ENCODE measurements at regions not wholly inside any gene's neighbourhood (a gene's known extent, or its start where the extent isn't known, plus 50 kb on each side); places are given as distances from the start of the nearest gene placed in this dataset.

DNA sequence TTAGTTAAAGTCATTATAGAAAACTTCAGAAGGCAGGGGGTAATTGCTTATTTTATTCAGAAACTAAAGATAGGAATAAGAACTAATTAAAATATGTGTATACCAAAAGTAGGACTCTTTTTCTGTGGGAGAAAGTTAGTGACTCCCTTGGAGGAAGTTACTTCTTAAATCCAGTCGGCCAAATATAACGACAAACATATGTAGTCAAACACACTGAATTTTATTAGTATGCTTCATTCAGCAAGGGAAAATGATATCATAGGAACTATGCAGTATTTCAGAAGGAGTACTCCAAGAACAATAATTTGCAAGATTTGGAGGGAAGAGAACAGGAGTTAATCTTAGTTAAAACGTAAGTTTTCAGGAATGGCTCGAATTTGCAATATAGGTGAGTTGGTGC, 432.6 kb downstream of the CYLC2 start:
- no peak for ATAC-seq
- DNase-seq = no peak
- Histone ChIP-seq H3K9me3 (no peaks in the 10 kb centered on the region), H3K27ac (no peak overlapping the region), H3K4me1 (no peaks in the 10 kb centered on the region), H3K27me3 (no peaks in the 10 kb centered on the region), H3K4me3 (no peak overlapping the region), H3K36me3 (no peaks in the 10 kb centered on the region)
- intact Hi-C loops (cut with DNase I) = no loop called here
- WGBS (ENCODE audit: insufficient coverage, low coverage, low lambda C conversion rate, missing lambda C conversion rate) = 66% methylated on average over 4 of the region's 4 CpGs
- no peak for TF ChIP-seq POLR2A (IDR thresholded peaks at IDR 0.05)
- TF ChIP-seq, protein P1, sequence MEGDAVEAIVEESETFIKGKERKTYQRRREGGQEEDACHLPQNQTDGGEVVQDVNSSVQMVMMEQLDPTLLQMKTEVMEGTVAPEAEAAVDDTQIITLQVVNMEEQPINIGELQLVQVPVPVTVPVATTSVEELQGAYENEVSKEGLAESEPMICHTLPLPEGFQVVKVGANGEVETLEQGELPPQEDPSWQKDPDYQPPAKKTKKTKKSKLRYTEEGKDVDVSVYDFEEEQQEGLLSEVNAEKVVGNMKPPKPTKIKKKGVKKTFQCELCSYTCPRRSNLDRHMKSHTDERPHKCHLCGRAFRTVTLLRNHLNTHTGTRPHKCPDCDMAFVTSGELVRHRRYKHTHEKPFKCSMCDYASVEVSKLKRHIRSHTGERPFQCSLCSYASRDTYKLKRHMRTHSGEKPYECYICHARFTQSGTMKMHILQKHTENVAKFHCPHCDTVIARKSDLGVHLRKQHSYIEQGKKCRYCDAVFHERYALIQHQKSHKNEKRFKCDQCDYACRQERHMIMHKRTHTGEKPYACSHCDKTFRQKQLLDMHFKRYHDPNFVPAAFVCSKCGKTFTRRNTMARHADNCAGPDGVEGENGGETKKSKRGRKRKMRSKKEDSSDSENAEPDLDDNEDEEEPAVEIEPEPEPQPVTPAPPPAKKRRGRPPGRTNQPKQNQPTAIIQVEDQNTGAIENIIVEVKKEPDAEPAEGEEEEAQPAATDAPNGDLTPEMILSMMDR (IDR thresholded peaks at IDR 0.05) = no peak

DNA sequence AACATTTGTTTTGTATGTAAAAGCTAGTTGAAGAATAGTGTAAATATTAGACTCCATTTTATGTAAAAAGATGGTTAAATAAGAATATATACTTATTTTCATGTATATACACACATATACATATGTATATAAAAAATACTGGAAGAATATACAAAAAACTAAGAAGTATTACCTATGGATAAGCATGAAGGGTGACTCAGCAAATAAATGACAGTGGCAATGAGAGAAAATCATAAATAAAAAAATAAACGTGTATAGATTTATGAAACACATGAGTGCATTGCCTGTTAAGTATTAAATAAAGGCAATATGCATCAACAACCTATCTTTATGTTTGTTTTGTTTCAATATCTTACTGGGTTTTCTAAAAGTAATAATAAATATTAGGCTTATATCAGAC, 435.3 kb downstream of the CYLC2 start:
- 13% methylated on average over 1 of the region's 1 CpG for WGBS (ENCODE audit: insufficient coverage, low coverage, low lambda C conversion rate, missing lambda C conversion rate)
- ATAC-seq (no peak), DNase-seq (no peak)
- H3K4me3 ChIP-seq = no peak overlapping the region
- intact Hi-C loops (cut with DNase I) = no loop called here
- no peaks in the 10 kb centered on the region for H3K36me3 ChIP-seq
- H3K27ac ChIP-seq = no peak overlapping the region
- H3K27me3 ChIP-seq = no peaks in the 10 kb centered on the region
- no peaks in the 10 kb centered on the region for H3K4me1 ChIP-seq
- no peaks in the 10 kb centered on the region for H3K9me3 ChIP-seq
- TF ChIP-seq POLR2A (IDR thresholded peaks at IDR 0.05) = no peak
- TF ChIP-seq, protein P1 (IDR thresholded peaks at IDR 0.05) = no peak

DNA sequence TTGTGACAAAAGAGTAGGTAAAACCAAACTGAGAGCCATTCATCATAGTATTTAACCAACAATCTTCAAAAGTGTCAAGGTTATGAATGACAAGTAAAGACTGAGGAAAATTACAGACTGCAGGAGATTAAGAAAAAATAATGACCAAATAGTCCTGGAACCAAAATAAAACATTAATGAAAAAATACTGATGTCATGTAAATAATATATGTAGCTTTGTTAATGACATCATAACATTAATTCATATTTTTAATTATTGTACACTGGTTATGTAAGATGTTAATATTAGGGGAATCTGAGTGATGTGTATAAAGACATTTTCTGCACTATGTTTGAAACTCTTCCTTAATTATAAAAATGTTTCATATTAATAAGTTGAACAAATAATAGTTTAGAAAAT, 436.7 kb downstream of the CYLC2 start:
- H3K27me3 ChIP-seq = no peaks in the 10 kb centered on the region
- no peak for ATAC-seq
- no peaks in the 10 kb centered on the region for H3K4me1 ChIP-seq
- intact Hi-C loops (cut with DNase I) = no loop called here
- TF ChIP-seq, protein P1 (IDR thresholded peaks at IDR 0.05) = no peak
- H3K27ac ChIP-seq = no peak overlapping the region
- no peaks in the 10 kb centered on the region for H3K36me3 ChIP-seq
- H3K4me3 ChIP-seq = no peak overlapping the region
- H3K9me3 ChIP-seq = no peaks in the 10 kb centered on the region
- no peak for DNase-seq

DNA sequence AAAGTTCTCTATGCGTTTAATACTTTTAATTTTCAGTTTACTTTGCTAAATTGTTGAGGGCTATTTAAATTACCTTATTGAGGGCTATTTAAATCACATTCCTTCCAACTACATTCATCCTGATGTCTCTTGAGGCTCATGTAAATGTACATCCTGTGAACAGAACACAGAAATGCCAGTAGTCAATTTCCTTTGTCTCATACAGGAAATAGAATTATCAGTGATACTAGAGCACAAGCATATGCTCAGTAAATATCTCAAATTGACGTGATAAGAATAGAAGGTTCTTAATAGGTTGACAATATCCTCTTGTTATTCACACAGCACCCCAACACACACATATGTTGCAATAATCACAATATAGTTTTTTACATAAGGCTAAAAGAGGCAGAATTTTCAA, 449.0 kb downstream of the CYLC2 start:
- DNase-seq = no peak

DNA sequence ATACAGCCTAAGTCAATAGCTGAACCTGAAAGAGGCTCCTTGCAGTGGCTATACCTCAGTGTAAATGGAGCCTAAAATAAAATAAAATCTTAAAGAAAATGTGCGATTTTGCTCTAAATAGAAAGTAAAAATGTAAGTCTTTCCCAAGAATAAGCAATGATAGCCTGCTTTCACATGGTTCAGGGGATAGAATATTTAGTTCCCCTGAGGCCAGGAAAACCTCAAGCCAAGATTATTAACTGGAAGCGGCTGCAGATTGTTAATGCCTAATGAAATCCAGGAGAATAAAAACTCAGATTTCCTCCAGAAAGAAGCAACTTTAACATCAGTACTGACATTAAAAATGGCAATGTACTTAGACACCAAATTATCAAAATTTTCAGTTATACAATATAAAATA, 463.7 kb downstream of the CYLC2 start:
- Histone ChIP-seq H3K9me3 (no peaks in the 10 kb centered on the region), H3K27ac (no peak overlapping the region), H3K36me3 (no peaks in the 10 kb centered on the region), H3K4me3 (no peak overlapping the region), H3K27me3 (no peaks in the 10 kb centered on the region), H3K4me1 (no peaks in the 10 kb centered on the region)
- intact Hi-C loops (cut with DNase I) = no loop called here
- TF ChIP-seq, protein P1 (IDR thresholded peaks at IDR 0.05) = no peak
- no peak for TF ChIP-seq POLR2A (IDR thresholded peaks at IDR 0.05)
- DNase-seq (no peak), ATAC-seq (no peak)
- 61% methylated on average over 2 of the region's 2 CpGs for WGBS (ENCODE audit: insufficient coverage, low coverage, low lambda C conversion rate, missing lambda C conversion rate)

More for the DNA sequence above, 449.0 kb downstream of the CYLC2 start:
- no peak for TF ChIP-seq POLR2A (IDR thresholded peaks at IDR 0.05)
- TF ChIP-seq, protein P1 (IDR thresholded peaks at IDR 0.05) = no peak
- intact Hi-C loops (cut with DNase I) = no loop called here
- Histone ChIP-seq H3K27me3 (no peaks in the 10 kb centered on the region), H3K4me1 (no peaks in the 10 kb centered on the region), H3K27ac (no peak overlapping the region), H3K9me3 (no peaks in the 10 kb centered on the region), H3K4me3 (no peak overlapping the region), H3K36me3 (no peaks in the 10 kb centered on the region)
- 25% methylated on average over 2 of the region's 2 CpGs for WGBS (ENCODE audit: insufficient coverage, low coverage, low lambda C conversion rate, missing lambda C conversion rate)
- peak in 3 of 4 donors; percentile 24 to 64 (median 40) for ATAC-seq

Measured in right lobe of liver (tissue), 6 donors.